Psoas muscle (tissue), 7 donors: ENCODE measurements at regions not wholly inside any gene's neighbourhood (a gene's known extent, or its start where the extent isn't known, plus 50 kb on each side); places are given as distances from the start of the nearest gene placed in this dataset.
A peak's percentile ranks its signal among the peaks of the same experiment; 100 is the strongest.

Source experiments
- ATAC-seq, 4 donors: fragments of 200-7000 bp; cut with Tn5 transposase; one replicate each; pipeline ENCODE4 v1.9.1; 2020; ENCODE audit warnings: moderate library complexity in 3 of 4, mild to moderate bottlenecking in 2 of 4
- DNase-seq, 2 donors: peaks; one replicate each; pipeline ENCODE4 v3.0.0-alpha.2; 2020
- H3K27ac ChIP-seq: fragments of 200-600 bp; one replicate; pipeline ENCODE4 v1.8.0; 2022
- H3K27me3 ChIP-seq, 3 donors: fragments of 200-600 bp in 1 of 3; one replicate each; pipeline versions ENCODE4 v1.6.1 to v1.8.0; 2013 to 2022; ENCODE audit warnings: low read length in 2 of 3, mild to moderate bottlenecking in 2 of 3, moderate library complexity in 1 of 3; ENCODE audit not compliant: insufficient read depth in 3 of 3
- H3K36me3 ChIP-seq, 2 donors: fragments of 200-600 bp in 1 of 2; one replicate each; pipeline versions ENCODE4 v1.6.1 to v1.8.0; 2013 to 2022; ENCODE audit warnings: low read depth in 1 of 2, mild to moderate bottlenecking in 1 of 2, moderate library complexity in 1 of 2; ENCODE audit not compliant: insufficient read depth in 1 of 2
- H3K4me1 ChIP-seq: fragments of 200-600 bp; one replicate; pipeline ENCODE4 v1.8.0; 2022
- H3K4me3 ChIP-seq: fragments of 200-600 bp; one replicate; pipeline ENCODE4 v1.8.0; 2022; ENCODE audit warnings: mild to moderate bottlenecking
- H3K9me3 ChIP-seq: fragments of 200-600 bp; one replicate; pipeline ENCODE4 v1.8.0; 2022
- CTCF ChIP-seq: fragments of 200-600 bp; IDR thresholded peaks from one replicate; pipeline ENCODE4 v1.8.0; 2022; ENCODE audit warnings: antibody characterized with exemption
- WGBS, 3 donors: extraction: QIAGEN DNeasy Blood & Tissue Kit; methylation state at CpG; one replicate each; pipeline versions ENCODE4 v1.1.6 to v1.1.7; 2013; 5-methylcytosine and 5-hydroxymethylcytosine counted together
- intact Hi-C, 2 donors: fragments of 100-400 bp; cut with DNase I; formaldehyde crosslinking; loops; one replicate each; pipeline versions ENCODE4 v1.11.0 to v1.14.2; 2022
- donor health status: healthy with polysubstance abuse.
- donor health status: DM: no; HTN: no; CAD: no; lungs with moderate emphysema.
- donor health status: Bipolar disorder and iron deficiency.
- donor health status: healthy.
- donor health status: DM: yes; HTN: yes; CAD: no.
- donor health status: DM: no; HTN: no; CAD: no.
- donor health status: DM: yes; HTN: yes; CAD: no.

DNA sequence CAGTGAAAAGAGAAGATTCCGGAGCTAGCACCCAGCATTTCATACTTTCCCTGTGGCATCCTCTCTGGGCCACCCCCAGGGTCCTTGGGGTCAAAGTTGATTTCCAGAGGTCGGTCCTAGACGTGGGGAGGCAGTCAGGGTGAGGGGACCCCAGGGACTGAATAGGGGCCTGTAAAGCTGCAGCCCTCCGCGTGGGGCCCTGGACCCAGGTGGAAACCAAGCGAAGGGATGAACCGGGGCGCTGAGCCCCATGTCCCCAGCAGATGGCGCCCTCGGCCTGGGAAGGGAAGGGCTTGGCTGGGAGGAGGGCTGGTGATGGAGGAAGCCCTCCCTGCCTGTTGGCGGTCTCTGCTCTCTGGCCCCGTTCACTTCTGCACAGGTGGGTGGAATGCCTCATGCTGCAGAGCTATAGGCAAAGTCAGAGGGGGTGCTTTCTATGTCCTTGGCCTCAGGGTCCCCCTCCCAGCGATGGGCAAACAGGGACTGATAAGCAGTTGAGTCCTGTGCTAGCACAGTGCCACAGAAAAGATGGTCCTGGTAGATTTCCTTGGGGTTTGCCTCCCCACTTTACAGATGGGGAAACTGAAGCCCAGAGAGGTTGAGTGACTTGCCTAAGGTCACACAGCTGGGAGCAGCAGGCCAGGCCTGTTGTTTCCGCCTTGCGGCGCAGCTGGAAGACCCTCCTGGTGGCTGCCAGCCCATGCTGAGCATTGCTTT, 163.4 kb upstream of the CIBAR2 start:
- H3K4me3 ChIP-seq = no peak overlapping the region
- DNase-seq (peak; percentile 76 to 87), ATAC-seq (peak; percentile 77 to 88 (median 78))
- H3K4me1 ChIP-seq = peaks cover 21% of the 10 kb centered on the region
- H3K27ac ChIP-seq = no peak overlapping the region
- peak; percentile 89 for TF ChIP-seq CTCF
- H3K27me3 ChIP-seq = no peaks in the 10 kb centered on the region
- WGBS, 3 donors = 41 to 46% (median 44%) methylated on average over 16 of the region's 16 CpGs
- H3K36me3 ChIP-seq = no peaks in the 10 kb centered on the region
- no peaks in the 10 kb centered on the region for H3K9me3 ChIP-seq
- intact Hi-C loops = loop anchor here (10.0 kb wide), 3 partner anchors 149 to 339 kb away; partner anchors contain the start of gene GSE1 (in 1 of the 2)

DNA sequence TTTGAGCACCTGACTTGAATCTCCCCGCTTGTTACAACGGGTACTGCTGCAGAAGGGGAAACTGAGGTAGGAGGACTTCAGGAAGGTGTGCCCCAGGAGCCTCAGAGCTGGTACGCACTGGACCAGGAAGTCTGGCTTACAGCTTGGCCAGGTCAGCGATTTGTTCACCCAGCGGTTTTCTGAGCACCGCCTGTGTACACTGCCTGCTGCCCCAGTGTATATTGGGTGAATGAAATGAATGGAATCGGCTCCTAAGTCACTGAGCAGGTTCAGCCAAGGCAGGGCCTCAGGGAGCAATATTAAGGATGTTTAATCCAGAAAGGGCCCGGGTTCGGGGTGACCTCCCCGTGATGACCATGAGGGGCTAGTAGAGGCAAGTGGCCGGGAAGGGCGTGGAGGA, 164.0 kb upstream of the CIBAR2 start:
- ATAC-seq (no peak), DNase-seq (no peak)
- H3K4me3 ChIP-seq = no peak overlapping the region
- intact Hi-C loops = loop anchor here (10.0 kb wide), 3 partner anchors 149 to 339 kb away; partner anchors contain the start of gene GSE1 (in 1 of the 2)
- no peaks in the 10 kb centered on the region for H3K9me3 ChIP-seq
- H3K27ac ChIP-seq = no peak overlapping the region
- peaks cover 21% of the 10 kb centered on the region for H3K4me1 ChIP-seq
- 84 to 91% (median 85%) methylated on average over 12 of the region's 12 CpGs for WGBS, 3 donors
- no peaks in the 10 kb centered on the region for H3K27me3 ChIP-seq
- no peaks in the 10 kb centered on the region for H3K36me3 ChIP-seq
- no peak for TF ChIP-seq CTCF

GRCh38 chr16:85276721-85277120, 164.4 kb upstream of the CIBAR2 start:
- 89 to 97% (median 91%) methylated on average over 10 of the region's 10 CpGs for WGBS, 3 donors
- no peak for ATAC-seq
- no peaks in the 10 kb centered on the region for H3K36me3 ChIP-seq
- TF ChIP-seq CTCF = no peak
- H3K9me3 ChIP-seq = no peaks in the 10 kb centered on the region
- H3K27ac ChIP-seq = no peak overlapping the region
- H3K4me3 ChIP-seq = no peak overlapping the region
- DNase-seq = no peak
- H3K4me1 ChIP-seq = peaks cover 21% of the 10 kb centered on the region
- intact Hi-C loops = loop anchor here (10.0 kb wide), 3 partner anchors 148 to 338 kb away; partner anchors contain the start of gene GSE1 (in 1 of the 2)
- no peaks in the 10 kb centered on the region for H3K27me3 ChIP-seq

GRCh38 chr16:85278839-85279238, 166.6 kb upstream of the CIBAR2 start:
- Histone ChIP-seq H3K4me1 (peaks cover 22% of the 10 kb centered on the region), H3K4me3 (no peak overlapping the region), H3K27ac (peak overlapping the region; percentile 4), H3K36me3 (no peaks in the 10 kb centered on the region), H3K9me3 (no peaks in the 10 kb centered on the region), H3K27me3 (no peaks in the 10 kb centered on the region)
- ATAC-seq (no peak), DNase-seq (no peak)
- intact Hi-C loops = loop anchor here (10.0 kb wide), 3 partner anchors 146 to 336 kb away; partner anchors contain the start of gene GSE1 (in 1 of the 2)
- TF ChIP-seq CTCF = no peak
- WGBS, 3 donors = 77 to 81% (median 79%) methylated on average over 11 of the region's 11 CpGs
